OCI-LY3 (cell line): ENCODE measurements at regions not wholly inside any gene's neighbourhood (a gene's known extent, or its start where the extent isn't known, plus 50 kb on each side); places are given as distances from the start of the nearest gene placed in this dataset.

Experiments used
- H2AFZ ChIP-seq: fragments of 200-600, 300-600 bp; shearing (Covaris generic); 2 replicates; pipeline ENCODE4 v1.6.0; 2014; ENCODE audit warnings: antibody characterized with exemption, low read depth, low read length
- H3K27ac ChIP-seq: fragments of 200-600, 300-600 bp; sonication (generic); 2 replicates; pipeline ENCODE4 v1.5.1; 2014; ENCODE audit warnings: mild to moderate bottlenecking, low read length, moderate library complexity, mixed read lengths
- H3K27me3 ChIP-seq: fragments of 200-600, 300-600 bp; sonication (generic); 2 replicates; pipeline ENCODE4 v1.6.1; 2014; ENCODE audit warnings: low read depth, low read length, mixed read lengths
- H3K36me3 ChIP-seq: fragments of 200-600, 300-600 bp; sonication (generic); replicated peaks from 2 replicates; pipeline ENCODE3; 2014; ENCODE audit warnings: low read depth, low read length, mixed read lengths
- H3K4me1 ChIP-seq: fragments of 300-600, 200-600 bp; sonication (generic); 2 replicates; pipeline ENCODE4 v1.6.1; 2014; ENCODE audit warnings: low read length, mixed read lengths
- H3K4me2 ChIP-seq: fragments of 200-600, 300-600 bp; sonication (generic); 2 replicates; pipeline ENCODE4 v1.6.1; 2014; ENCODE audit warnings: low read length, mixed read lengths
- H3K4me3 ChIP-seq: fragments of 300-600, 200-600 bp; sonication (generic); 2 replicates; pipeline ENCODE4 v1.5.1; 2014; ENCODE audit warnings: antibody characterized with exemption, mild to moderate bottlenecking, low read length, moderate library complexity
- H3K79me2 ChIP-seq: fragments of 300-600, 200-600 bp; shearing (Covaris generic); 2 replicates; pipeline ENCODE4 v1.6.1; 2014; ENCODE audit warnings: mild to moderate bottlenecking, low read length, mixed read lengths
- H3K9ac ChIP-seq: fragments of 300-600, 200-600 bp; shearing (Covaris generic); 2 replicates; pipeline ENCODE4 v1.6.0; 2014; ENCODE audit warnings: mild to moderate bottlenecking, low read length, moderate library complexity
- H3K9me3 ChIP-seq: fragments of 200-600, 300-600 bp; shearing (Covaris generic); 2 replicates; pipeline ENCODE4 v1.6.1; 2014; ENCODE audit warnings: low read length, mixed read lengths; ENCODE audit not compliant: insufficient read depth
- H4K20me1 ChIP-seq: fragments of 200-600, 300-600 bp; sonication (generic); 2 replicates; pipeline ENCODE4 v1.6.1; 2016; ENCODE audit warnings: low read length, mixed read lengths; ENCODE audit not compliant: insufficient read depth
- CTCF ChIP-seq: fragments of 200-600, 300-600 bp; sonication (generic); IDR thresholded peaks from 2 replicates; pipeline ENCODE4 v1.5.1; 2014; ENCODE audit warnings: antibody characterized with exemption, low read length, low read depth
- EZH2phosphoT487 ChIP-seq: fragments of 200-600 bp; shearing (Covaris generic); IDR thresholded peaks from 2 replicates; pipeline ENCODE4 v1.6.1; 2018; ENCODE audit warnings: antibody characterized with exemption, mixed run types, low read depth

DNA sequence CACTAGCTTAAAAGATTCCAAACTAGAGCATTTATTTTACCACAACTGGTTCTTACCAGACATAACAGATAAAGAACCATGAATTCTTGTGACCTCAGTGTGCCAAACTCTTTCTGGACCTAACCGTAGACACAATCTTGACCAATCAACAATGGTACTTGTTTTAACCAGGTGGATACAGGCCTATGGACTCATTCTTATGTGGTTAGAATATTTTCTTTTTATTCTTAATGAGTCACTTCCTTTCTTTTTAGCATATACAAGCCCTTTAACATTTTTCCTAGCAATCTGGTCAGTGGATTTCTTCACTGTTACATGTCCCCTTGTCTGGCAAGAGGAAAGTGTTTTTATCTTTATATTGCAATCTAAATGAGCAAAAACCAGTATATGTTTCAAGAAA lies 792.1 kb upstream of the SPRY2 start:
- no peak for TF ChIP-seq CTCF
- TF ChIP-seq EZH2phosphoT487 = no peak
- H3K9me3 ChIP-seq = 0 out of 2 replicates have a peak, but pooled peaks cover 2% of the 10 kb centered on the region
- H3K79me2 ChIP-seq = no peaks in the 10 kb centered on the region
- H3K4me2 ChIP-seq = no peak overlapping the region
- H3K27me3 ChIP-seq = no peaks in the 10 kb centered on the region
- no peaks in the 10 kb centered on the region for H3K36me3 ChIP-seq
- no peaks in the 10 kb centered on the region for H4K20me1 ChIP-seq
- no peak overlapping the region for H3K9ac ChIP-seq
- no peak overlapping the region for H2AFZ ChIP-seq
- H3K27ac ChIP-seq = no peak overlapping the region
- H3K4me1 ChIP-seq = no peaks in the 10 kb centered on the region
- H3K4me3 ChIP-seq = no peak overlapping the region

- Histone ChIP-seq H3K4me1 (peaks cover 11% of the 10 kb centered on the region), H3K9me3 (no peaks in the 10 kb centered on the region), H3K27me3 (no peaks in the 10 kb centered on the region), H3K79me2 (no peaks in the 10 kb centered on the region), H2AFZ (no peak overlapping the region), H3K27ac (no peak overlapping the region), H3K36me3 (no peaks in the 10 kb centered on the region), H3K9ac (no peak overlapping the region), H3K4me2 (peak overlapping the region; percentile 74; the same call in 1 of the 2 replicates), H3K4me3 (no peak overlapping the region), H4K20me1 (no peaks in the 10 kb centered on the region)
- TF ChIP-seq EZH2phosphoT487 (no peak), CTCF (no peak)
Measured at GRCh38 chr13:81117416-81117815, 776.5 kb upstream of the SPRY2 start.

DNA sequence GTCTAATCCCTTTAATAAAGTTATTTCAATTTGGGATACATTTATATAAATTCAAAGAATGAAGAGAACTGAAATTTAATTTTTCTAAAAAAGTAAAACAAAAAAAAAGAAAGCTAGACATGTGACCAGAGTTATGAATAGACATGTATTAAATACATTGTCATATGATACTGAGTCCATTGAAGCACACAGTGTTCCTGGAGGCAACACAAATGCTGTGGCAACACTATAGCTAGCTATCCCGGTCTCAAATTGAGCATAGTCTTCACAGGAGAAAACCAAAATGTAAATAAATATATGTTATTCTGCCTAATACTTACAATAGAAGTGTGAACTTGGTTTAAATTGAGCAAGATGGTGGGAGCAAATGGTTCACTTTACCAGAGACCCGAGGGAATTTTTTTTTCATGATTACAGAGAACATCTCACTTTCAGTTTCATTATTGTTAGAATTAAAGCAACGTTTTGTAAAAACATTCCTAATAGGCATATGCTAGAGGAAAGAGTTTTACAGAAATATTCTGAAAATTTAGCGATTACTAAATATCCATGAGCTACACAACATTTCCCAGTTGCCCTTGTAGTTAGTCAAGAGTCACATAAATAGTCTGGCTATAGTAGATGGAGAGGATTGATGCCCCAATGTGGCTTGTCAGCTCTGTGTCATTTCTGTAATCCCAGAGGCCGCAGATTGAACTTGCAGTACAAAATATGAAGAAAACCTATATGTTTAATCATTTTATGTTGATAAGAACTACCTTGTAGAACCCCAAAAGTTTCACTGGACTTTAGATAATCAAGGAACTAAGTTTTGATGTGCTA lies 775.7 kb upstream of the SPRY2 start:
- TF ChIP-seq CTCF (no peak), EZH2phosphoT487 (no peak)
- H3K4me1 ChIP-seq = peaks cover 11% of the 10 kb centered on the region
- no peak overlapping the region for H3K9ac ChIP-seq
- peak overlapping the region; percentile 61 for H3K4me3 ChIP-seq
- H3K9me3 ChIP-seq = no peaks in the 10 kb centered on the region
- H3K36me3 ChIP-seq = no peaks in the 10 kb centered on the region
- H3K27ac ChIP-seq = no peak overlapping the region
- peak overlapping the region; percentile 85 for H2AFZ ChIP-seq
- no peaks in the 10 kb centered on the region for H4K20me1 ChIP-seq
- peak overlapping the region; percentile 74 for H3K4me2 ChIP-seq
- no peaks in the 10 kb centered on the region for H3K27me3 ChIP-seq
- no peaks in the 10 kb centered on the region for H3K79me2 ChIP-seq

GRCh38 chr13:81109026-81109425 lies 768.1 kb upstream of the SPRY2 start:
- Histone ChIP-seq H3K79me2 (no peaks in the 10 kb centered on the region), H3K4me2 (no peak overlapping the region), H3K9ac (no peak overlapping the region), H3K36me3 (no peaks in the 10 kb centered on the region), H3K27me3 (no peaks in the 10 kb centered on the region), H3K4me1 (no peaks in the 10 kb centered on the region), H3K4me3 (no peak overlapping the region), H3K9me3 (no peaks in the 10 kb centered on the region), H2AFZ (no peak overlapping the region), H4K20me1 (no peaks in the 10 kb centered on the region), H3K27ac (no peak overlapping the region)
- TF ChIP-seq EZH2phosphoT487 (no peak), CTCF (no peak)
